GM23338 (cell line): ENCODE measurements at regions not wholly inside any gene's neighbourhood (a gene's known extent, or its start where the extent isn't known, plus 50 kb on each side); places are given as distances from the start of the nearest gene placed in this dataset.

Experiments
- ATAC-seq: fragments of 200-7000 bp; cut with Tn5 transposase; 3 replicates; pipeline ENCODE4 v1.9.1; 2020
- DNase-seq: peaks from one replicate; pipeline ENCODE4 v3.0.0-alpha.2; 2015; ENCODE audit warnings: low spot score
- H2AFZ ChIP-seq: fragments of 200-600 bp; sonication (generic); 2 replicates; pipeline ENCODE4 v1.8.0; 2016; ENCODE audit warnings: antibody characterized with exemption, mild to moderate bottlenecking, moderate library complexity
- H3F3A ChIP-seq: fragments of 200-600 bp; sonication (generic); replicated peaks from 2 replicates; pipeline ENCODE4 v1.8.0; 2017; ENCODE audit warnings: antibody characterized with exemption, mixed run types, low read depth
- H3K27ac ChIP-seq: fragments of 200-600 bp; sonication (generic); 2 replicates; pipeline ENCODE4 v1.6.1; 2016; ENCODE audit warnings: low read depth
- H3K27me3 ChIP-seq: fragments of 200-600 bp; sonication (generic); 2 replicates; pipeline ENCODE4 v1.8.0; 2016; ENCODE audit warnings: mild to moderate bottlenecking, mixed run types, moderate library complexity; ENCODE audit not compliant: insufficient read depth
- H3K36me3 ChIP-seq: fragments of 200-600 bp; sonication (generic); 2 replicates; pipeline ENCODE4 v1.8.0; 2016; ENCODE audit warnings: mild to moderate bottlenecking; ENCODE audit not compliant: insufficient read depth
- H3K4me1 ChIP-seq: fragments of 200-600 bp; sonication (generic); 2 replicates; pipeline ENCODE4 v1.8.0; 2016; ENCODE audit warnings: mild to moderate bottlenecking, moderate library complexity; ENCODE audit not compliant: insufficient read depth
- H3K4me2 ChIP-seq: fragments of 200-600 bp; sonication (generic); 2 replicates; pipeline ENCODE4 v1.7.1; 2017; ENCODE audit warnings: mixed run types
- H3K4me3 ChIP-seq: fragments of 200-600 bp; sonication (generic); 2 replicates; pipeline ENCODE4 v1.6.1; 2016; ENCODE audit warnings: mixed run types
- H3K79me2 ChIP-seq: fragments of 200-600 bp; sonication (generic); replicated peaks from 2 replicates; pipeline ENCODE4 v1.8.0; 2017; ENCODE audit warnings: mild to moderate bottlenecking; ENCODE audit not compliant: insufficient read depth
- H3K9me2 ChIP-seq: fragments of 200-600 bp; sonication (generic); 2 replicates; pipeline ENCODE4 v1.8.0; 2017; ENCODE audit not compliant: insufficient read depth
- H4K20me1 ChIP-seq: fragments of 200-600 bp; sonication (generic); replicated peaks from 2 replicates; pipeline ENCODE4 v1.8.0; 2017; ENCODE audit warnings: mild to moderate bottlenecking; ENCODE audit not compliant: insufficient read depth
- H3K27ac Mint-ChIP-seq: 2 replicates; pipeline ENCODE4 v1.8.0; 2020; ENCODE audit warnings: inconsistent platforms, mild to moderate bottlenecking, moderate library complexity, mixed read lengths
- H3K27me3 Mint-ChIP-seq: 3 replicates; pipeline ENCODE4 v1.8.0; 2022; ENCODE audit warnings: low read depth, mild to moderate bottlenecking, moderate library complexity, mixed read lengths, inconsistent platforms; ENCODE audit not compliant: insufficient read depth, poor library complexity
- H3K36me3 Mint-ChIP-seq: 3 replicates; pipeline ENCODE4 v1.8.0; 2021; ENCODE audit warnings: low read depth, mild to moderate bottlenecking, inconsistent platforms, moderate library complexity, mixed read lengths
- H3K4me1 Mint-ChIP-seq: 3 replicates; pipeline ENCODE4 v1.8.0; 2020; ENCODE audit warnings: mild to moderate bottlenecking, inconsistent platforms, mixed read lengths
- H3K4me3 Mint-ChIP-seq: 3 replicates; pipeline ENCODE4 v1.8.0; 2021; ENCODE audit warnings: moderate library complexity, mild to moderate bottlenecking, inconsistent platforms, mixed read lengths
- H3K9me3 Mint-ChIP-seq: 3 replicates; pipeline ENCODE4 v1.8.0; 2020; ENCODE audit warnings: moderate library complexity, mild to moderate bottlenecking, inconsistent platforms, mixed read lengths
- CREB1 ChIP-seq: fragments of 250-450 bp; sonication (Bioruptor Pico); IDR thresholded peaks from 2 replicates; pipeline ENCODE4 v1.5.0; 2020; ENCODE audit warnings: low read depth, mild to moderate bottlenecking, moderate library complexity
- CTCF ChIP-seq, 2 experiments: fragments of 200-600 bp in 1 of 2; sonication (generic) in 1 of 2; conservative IDR thresholded peaks; 2 replicates each; pipeline versions ENCODE4 v1.5.1 to v1.6.1; 2016 to 2017; ENCODE audit warnings: antibody characterized with exemption in 2 of 2, low read depth in 2 of 2, mild to moderate bottlenecking in 2 of 2, moderate library complexity in 1 of 2
- EZH2phosphoT487 ChIP-seq: fragments of 200-600 bp; sonication (generic); IDR thresholded peaks from one replicate; pipeline ENCODE4 v1.8.1; 2018; ENCODE audit warnings: antibody characterized with exemption; ENCODE audit not compliant: unreplicated experiment
- ZNF114 ChIP-seq: fragments of 250-450 bp; sonication (Bioruptor Pico); IDR thresholded peaks from 2 replicates; pipeline ENCODE4 v1.5.0; 2020; ENCODE audit warnings: mild to moderate bottlenecking, moderate library complexity
- TF ChIP-seq, protein P1 (sequence below): fragments of 250-450 bp; sonication (Bioruptor Pico); IDR thresholded peaks from 2 replicates; pipeline ENCODE4 v1.5.0; 2020; ENCODE audit warnings: mild to moderate bottlenecking, moderate library complexity

DNA sequence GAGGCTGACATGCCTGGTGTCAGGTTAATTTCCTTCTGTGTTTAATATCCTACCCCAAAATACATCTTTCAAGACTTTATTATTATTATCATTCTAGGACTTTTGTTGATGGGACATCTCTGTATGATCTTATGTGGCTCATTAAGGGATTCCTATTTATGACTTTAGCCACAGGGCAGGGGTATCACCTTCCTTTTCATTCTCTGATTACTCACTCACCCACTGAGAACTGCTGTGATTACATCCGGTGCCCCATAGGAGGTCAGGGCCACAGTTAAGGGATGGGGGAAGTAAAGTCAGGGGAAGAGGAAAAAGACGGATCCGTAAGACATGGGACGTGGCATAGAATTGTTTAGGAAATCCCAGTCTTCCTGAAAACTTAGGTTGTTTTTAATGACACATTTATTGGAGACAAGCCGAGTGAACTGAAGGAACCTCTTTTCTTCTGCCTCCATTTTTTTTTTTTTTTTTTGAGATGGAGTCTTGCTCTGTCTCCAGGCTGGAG lies 61.0 kb upstream of the PITRM1 start:
- Histone ChIP-seq H3K9me2 (no peaks in the 10 kb centered on the region; the same call in 1 of the 2 replicates), H4K20me1 (no peaks in the 10 kb centered on the region), H2AFZ (no peak overlapping the region), H3K4me2 (no peak overlapping the region), H3K4me3 (no peak overlapping the region), H3K27me3 (no peaks in the 10 kb centered on the region), H3K27ac (no peak overlapping the region), H3K36me3 (no peaks in the 10 kb centered on the region), H3K4me1 (no peaks in the 10 kb centered on the region), H3F3A (no peaks in the 10 kb centered on the region), H3K79me2 (no peaks in the 10 kb centered on the region)
- peaks cover 5% of the 10 kb centered on the region; the same call in 2 of the 3 replicates for H3K9me3 Mint-ChIP-seq
- no peaks in the 10 kb centered on the region for H3K27me3 Mint-ChIP-seq
- H3K36me3 Mint-ChIP-seq: no peaks in the 10 kb centered on the region; the same call in 2 of the 3 replicates
- no peak overlapping the region for H3K4me3 Mint-ChIP-seq
- no peak for ATAC-seq
- TF ChIP-seq ZNF114 (CRISPR knock-in tag): no peak
- H3K27ac Mint-ChIP-seq: no peak overlapping the region
- 0 out of 3 replicates have a peak, but pooled peaks cover 2% of the 10 kb centered on the region for H3K4me1 Mint-ChIP-seq
- DNase-seq: no peak

GRCh38 chr10:3231951-3232730 lies 59.6 kb upstream of the PITRM1 start:
- Mint-ChIP-seq H3K4me3 (no peak overlapping the region), H3K27me3 (no peaks in the 10 kb centered on the region), H3K4me1 (0 out of 3 replicates have a peak, but pooled peaks cover 2% of the 10 kb centered on the region), H3K9me3 (peaks cover 5% of the 10 kb centered on the region; the same call in 2 of the 3 replicates), H3K27ac (no peak overlapping the region; the same call in 1 of the 2 replicates), H3K36me3 (no peaks in the 10 kb centered on the region; the same call in 2 of the 3 replicates)
- Histone ChIP-seq H2AFZ (no peak overlapping the region), H3K4me3 (no peak overlapping the region), H3K27ac (no peak overlapping the region), H4K20me1 (no peaks in the 10 kb centered on the region), H3F3A (no peaks in the 10 kb centered on the region), H3K27me3 (no peaks in the 10 kb centered on the region), H3K79me2 (no peaks in the 10 kb centered on the region), H3K36me3 (no peaks in the 10 kb centered on the region), H3K9me2 (no peaks in the 10 kb centered on the region; the same call in 1 of the 2 replicates), H3K4me1 (no peaks in the 10 kb centered on the region), H3K4me2 (no peak overlapping the region)
- peak; percentile 43 for DNase-seq
- TF ChIP-seq EZH2phosphoT487 (no peak), CREB1 (CRISPR knock-in tag) (no peak), CTCF (conservative IDR thresholded peaks at IDR 0.05; ENCODE audit: low read depth in 2 of 2) (peak; percentile 35 to 57; a peak in 3 of 4 replicates)
- no peak for ATAC-seq

- H3K4me3 Mint-ChIP-seq: no peak overlapping the region
- ATAC-seq: no peak
- no peak overlapping the region for H3K27ac ChIP-seq
- TF ChIP-seq, protein P1, sequence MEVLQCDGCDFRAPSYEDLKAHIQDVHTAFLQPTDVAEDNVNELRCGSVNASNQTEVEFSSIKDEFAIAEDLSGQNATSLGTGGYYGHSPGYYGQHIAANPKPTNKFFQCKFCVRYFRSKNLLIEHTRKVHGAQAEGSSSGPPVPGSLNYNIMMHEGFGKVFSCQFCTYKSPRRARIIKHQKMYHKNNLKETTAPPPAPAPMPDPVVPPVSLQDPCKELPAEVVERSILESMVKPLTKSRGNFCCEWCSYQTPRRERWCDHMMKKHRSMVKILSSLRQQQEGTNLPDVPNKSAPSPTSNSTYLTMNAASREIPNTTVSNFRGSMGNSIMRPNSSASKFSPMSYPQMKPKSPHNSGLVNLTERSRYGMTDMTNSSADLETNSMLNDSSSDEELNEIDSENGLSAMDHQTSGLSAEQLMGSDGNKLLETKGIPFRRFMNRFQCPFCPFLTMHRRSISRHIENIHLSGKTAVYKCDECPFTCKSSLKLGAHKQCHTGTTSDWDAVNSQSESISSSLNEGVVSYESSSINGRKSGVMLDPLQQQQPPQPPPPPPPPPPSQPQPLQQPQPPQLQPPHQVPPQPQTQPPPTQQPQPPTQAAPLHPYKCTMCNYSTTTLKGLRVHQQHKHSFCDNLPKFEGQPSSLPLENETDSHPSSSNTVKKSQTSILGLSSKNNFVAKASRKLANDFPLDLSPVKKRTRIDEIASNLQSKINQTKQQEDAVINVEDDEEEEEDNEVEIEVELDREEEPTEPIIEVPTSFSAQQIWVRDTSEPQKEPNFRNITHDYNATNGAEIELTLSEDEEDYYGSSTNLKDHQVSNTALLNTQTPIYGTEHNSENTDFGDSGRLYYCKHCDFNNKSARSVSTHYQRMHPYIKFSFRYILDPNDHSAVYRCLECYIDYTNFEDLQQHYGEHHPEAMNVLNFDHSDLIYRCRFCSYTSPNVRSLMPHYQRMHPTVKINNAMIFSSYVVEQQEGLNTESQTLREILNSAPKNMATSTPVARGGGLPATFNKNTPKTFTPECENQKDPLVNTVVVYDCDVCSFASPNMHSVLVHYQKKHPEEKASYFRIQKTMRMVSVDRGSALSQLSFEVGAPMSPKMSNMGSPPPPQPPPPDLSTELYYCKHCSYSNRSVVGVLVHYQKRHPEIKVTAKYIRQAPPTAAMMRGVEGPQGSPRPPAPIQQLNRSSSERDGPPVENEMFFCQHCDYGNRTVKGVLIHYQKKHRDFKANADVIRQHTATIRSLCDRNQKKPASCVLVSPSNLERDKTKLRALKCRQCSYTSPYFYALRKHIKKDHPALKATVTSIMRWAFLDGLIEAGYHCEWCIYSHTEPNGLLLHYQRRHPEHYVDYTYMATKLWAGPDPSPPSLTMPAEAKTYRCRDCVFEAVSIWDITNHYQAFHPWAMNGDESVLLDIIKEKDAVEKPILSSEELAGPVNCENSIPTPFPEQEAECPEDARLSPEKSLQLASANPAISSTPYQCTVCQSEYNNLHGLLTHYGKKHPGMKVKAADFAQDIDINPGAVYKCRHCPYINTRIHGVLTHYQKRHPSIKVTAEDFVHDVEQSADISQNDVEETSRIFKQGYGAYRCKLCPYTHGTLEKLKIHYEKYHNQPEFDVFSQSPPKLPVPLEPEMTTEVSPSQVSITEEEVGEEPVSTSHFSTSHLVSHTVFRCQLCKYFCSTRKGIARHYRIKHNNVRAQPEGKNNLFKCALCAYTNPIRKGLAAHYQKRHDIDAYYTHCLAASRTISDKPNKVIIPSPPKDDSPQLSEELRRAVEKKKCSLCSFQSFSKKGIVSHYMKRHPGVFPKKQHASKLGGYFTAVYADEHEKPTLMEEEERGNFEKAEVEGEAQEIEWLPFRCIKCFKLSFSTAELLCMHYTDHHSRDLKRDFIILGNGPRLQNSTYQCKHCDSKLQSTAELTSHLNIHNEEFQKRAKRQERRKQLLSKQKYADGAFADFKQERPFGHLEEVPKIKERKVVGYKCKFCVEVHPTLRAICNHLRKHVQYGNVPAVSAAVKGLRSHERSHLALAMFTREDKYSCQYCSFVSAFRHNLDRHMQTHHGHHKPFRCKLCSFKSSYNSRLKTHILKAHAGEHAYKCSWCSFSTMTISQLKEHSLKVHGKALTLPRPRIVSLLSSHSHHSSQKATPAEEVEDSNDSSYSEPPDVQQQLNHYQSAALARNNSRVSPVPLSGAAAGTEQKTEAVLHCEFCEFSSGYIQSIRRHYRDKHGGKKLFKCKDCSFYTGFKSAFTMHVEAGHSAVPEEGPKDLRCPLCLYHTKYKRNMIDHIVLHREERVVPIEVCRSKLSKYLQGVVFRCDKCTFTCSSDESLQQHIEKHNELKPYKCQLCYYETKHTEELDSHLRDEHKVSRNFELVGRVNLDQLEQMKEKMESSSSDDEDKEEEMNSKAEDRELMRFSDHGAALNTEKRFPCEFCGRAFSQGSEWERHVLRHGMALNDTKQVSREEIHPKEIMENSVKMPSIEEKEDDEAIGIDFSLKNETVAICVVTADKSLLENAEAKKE (CRISPR knock-in tag): no peak
These were observed 57.2 kb upstream of the PITRM1 start for GRCh38 chr10:3229815-3230214.

More at GRCh38 chr10:3229815-3230214, 57.2 kb upstream of the PITRM1 start:
- DNase-seq: no peak
- peaks cover 4% of the 10 kb centered on the region; the same call in 2 of the 3 replicates for H3K9me3 Mint-ChIP-seq
- Histone ChIP-seq H4K20me1 (no peaks in the 10 kb centered on the region), H3K4me3 (no peak overlapping the region), H3K4me1 (no peaks in the 10 kb centered on the region), H3F3A (no peaks in the 10 kb centered on the region), H3K27me3 (no peaks in the 10 kb centered on the region), H2AFZ (no peak overlapping the region), H3K36me3 (no peaks in the 10 kb centered on the region), H3K79me2 (no peaks in the 10 kb centered on the region), H3K9me2 (no peaks in the 10 kb centered on the region; the same call in 1 of the 2 replicates), H3K4me2 (no peak overlapping the region)
- no peak overlapping the region for H3K27ac Mint-ChIP-seq
- H3K4me1 Mint-ChIP-seq: 0 out of 3 replicates have a peak, but pooled peaks cover 2% of the 10 kb centered on the region
- H3K36me3 Mint-ChIP-seq: no peaks in the 10 kb centered on the region; the same call in 2 of the 3 replicates
- H3K27me3 Mint-ChIP-seq: no peaks in the 10 kb centered on the region
